ENCODE measurements at regions not wholly inside any gene's neighbourhood (a gene's known extent, or its start where the extent isn't known, plus 50 kb on each side); places are given as distances from the start of the nearest gene placed in this dataset.

DNA sequence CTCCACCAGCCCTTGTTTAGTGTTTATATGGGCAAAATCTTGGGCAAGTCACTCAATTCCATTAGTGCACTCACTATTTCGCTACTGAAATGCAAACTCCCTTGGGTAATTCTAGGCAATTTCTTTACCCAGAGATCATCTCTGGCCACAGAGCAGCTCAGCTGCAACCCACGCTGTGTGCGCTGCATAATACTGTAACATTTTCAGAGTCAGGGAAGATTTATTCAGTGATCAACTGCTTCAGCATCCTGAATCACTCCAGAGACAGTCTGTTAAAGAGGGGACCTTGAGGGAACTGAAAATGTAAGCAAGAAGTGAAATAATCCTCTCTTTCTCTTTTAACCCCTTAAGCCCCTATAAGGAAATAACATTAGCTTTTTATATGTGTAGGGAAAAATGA, 189.6 kb upstream of the FBXL4 start:
- no peak for DNase-seq

DNA sequence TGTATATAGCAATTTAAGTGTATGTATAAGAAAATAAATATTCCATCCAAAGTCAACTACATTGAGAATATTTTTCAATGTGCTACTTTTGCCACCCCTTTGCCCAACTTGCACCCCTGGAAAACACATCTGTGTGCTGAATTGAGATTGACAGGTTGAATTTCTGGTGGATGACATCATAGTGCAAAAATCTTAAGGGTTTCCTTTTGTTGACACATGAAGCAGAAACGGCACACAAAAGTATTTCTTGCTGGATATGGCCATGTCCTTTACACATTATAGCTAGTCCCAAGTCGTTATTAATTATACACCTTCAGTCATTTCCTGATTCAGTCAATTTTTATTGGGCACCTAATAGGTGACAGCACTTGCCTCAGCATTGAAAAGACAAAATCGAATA, 188.7 kb upstream of the FBXL4 start:
- no peak for DNase-seq

DNA sequence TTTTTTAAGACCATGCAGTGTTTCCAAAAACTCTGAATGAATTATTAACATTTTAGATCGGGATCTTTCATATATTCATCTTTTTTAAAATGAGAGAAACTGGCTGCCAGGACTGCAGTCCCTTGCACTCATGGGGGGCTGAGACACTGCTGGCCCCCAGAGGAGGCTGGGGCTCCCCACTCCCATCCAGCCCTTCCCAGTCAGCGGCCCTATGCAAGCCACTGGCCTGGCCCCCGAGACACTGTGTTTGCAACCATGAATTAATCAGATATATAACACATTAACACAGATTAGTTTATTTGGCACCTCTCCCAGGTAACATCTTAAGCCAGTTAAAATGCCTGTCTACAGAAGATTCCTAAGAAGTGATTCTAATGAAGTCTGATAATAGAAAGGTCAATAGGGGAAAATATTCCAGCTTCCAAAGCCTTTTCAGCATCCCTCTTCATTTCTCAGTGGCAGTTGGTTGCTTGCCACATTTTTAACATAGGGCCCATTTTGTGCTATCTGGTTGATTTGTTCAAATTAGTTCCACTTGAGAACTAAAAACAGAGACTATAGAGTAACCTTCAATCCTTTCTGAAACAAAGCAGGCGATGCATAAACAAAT, 184.4 kb upstream of the FBXL4 start:
- DNase-seq = no peak

DNA sequence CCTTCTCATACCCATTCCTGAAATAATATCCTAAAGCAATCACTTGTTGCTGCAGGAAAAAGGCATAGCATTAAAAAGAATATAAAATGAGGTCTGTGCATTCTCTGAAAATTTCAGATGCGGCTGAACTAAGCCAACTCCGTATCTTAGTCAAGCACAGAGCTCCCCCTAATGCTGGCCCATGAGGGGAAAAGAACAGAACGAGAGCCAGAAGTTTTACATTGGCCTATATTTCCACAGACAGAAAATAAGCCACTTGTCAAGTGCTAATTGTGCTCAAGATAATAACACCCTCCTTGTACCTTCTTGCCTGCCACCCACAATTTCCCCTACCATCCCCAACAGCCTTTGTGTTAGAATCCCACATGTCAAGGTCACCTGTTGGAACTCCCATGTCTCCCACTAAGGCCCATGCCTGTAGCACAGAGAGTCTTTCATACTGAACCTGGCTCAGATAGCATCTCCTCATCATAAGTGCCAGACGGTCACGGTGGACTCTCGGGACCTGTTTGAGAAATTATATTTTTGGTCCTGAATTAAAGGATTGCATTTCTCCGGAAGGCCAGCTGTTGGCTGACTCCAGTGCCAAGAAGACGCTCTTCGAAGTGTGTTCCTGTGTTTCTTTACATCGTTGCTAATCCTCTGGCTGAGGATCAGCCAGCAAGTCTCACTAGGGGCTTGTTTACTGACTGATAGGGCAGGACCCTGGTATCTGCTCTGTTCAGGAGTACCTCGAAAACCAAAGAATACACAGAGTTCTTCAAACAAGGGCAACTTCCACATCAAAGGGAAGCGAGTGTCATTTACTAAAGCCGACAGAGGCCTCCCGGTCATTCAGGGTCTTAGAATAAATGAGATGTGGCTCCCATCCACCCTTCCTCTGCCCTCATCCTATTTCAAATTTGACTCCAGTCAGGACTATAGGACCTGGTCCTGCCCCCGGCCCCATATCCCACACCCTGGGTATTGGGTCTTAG, 183.4 kb upstream of the FBXL4 start:
- DNase-seq = no peak

DNA sequence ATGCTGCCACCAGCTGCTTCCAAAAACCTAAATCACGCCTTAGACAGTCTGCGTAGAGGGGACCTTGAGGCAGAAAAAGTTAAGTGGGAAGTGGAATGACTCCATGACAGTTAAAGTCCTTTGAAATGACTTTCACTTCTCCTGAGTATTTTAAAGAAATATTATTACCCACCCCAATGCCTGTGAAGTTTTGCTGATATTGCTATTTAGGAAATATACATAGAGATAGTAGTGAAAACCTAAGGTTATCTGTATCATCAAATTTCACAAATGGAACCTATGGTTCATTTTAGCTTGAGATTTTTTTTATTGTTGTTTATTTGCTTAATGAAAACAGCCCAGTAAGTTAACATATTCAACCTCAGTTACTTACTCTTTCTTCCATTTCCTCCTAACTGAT, 182.1 kb upstream of the FBXL4 start:
- no peak for DNase-seq

DNA sequence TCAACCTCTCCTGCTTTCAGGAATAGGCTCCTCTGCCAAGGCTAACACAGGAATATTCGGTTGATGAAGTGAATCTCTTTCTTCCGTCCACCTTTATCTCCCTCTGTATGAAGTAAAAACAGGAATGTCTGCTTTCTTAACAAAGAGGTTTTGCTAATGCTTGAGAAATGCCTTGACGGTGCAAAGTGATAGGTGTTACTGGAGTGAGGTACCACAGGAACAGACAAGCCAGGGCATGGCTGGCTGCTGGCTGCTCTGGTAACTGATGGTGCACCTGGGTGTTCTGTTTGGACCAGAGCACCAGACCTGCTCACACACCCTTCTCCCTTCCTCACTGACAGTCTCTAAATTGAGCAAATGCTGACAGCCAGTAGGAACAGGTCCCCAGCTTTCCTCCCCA, 174.0 kb upstream of the FBXL4 start:
- DNase-seq = no peak

DNA sequence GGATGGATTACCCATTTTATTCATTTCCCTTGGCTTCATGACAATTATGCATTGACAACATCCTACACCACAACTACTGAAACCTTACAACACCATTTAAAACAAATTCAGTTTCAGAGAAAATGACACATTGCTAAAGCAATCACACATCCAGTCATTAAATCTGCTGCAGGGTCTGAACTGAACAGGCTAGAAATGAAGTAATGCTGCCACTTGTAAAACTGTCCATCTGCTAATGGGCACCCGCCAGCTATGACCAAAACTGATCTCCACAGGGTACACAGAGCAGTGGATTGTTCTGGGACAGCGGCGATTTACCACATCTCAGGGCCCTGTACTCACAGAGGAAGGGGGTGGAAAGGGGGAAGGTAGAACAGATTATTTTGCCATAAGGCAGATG, 172.9 kb upstream of the FBXL4 start:
- DNase-seq = no peak

DNA sequence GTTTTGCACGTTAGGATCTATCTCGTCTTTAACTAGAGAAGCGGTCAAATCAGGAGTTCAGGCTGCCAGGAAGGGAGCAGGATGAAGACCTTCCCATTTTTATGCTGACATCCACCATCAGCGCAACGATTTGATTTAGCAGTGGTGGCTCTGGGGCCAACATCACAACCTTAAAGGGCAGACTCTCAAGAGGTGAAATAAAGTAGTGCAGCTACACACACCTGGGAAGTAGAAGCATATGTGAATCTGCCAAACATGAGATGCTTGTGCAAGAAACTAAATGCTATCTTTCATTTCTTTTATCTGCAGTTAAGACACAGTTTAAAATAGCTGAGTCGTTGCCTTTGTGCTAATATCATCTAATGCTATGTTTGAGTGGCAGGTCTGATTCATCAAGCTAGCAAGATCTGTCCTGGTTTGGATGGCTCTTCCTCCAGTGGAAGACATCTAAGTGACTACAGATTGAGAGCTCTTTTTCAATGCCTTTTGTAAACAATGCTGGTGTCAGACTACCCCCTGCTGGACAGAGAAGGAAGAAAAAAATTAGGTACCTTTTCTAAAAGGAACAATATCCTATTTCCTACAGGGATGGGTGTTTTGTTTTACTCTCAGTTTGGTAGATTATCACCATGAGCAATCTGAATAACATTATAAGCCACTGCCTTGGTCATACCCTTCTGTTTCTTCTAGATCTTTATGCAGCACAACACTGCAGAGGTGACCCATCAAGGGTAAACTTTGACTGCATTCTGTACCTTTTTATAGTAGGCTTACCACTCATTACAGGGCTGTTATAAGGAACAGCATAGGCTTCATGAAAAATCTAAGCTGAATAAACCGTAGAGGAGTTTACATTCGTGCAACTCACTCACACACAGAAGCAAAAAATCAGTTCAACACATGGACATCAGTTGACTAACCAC, 171.6 kb upstream of the FBXL4 start:
- DNase-seq = no peak

DNA sequence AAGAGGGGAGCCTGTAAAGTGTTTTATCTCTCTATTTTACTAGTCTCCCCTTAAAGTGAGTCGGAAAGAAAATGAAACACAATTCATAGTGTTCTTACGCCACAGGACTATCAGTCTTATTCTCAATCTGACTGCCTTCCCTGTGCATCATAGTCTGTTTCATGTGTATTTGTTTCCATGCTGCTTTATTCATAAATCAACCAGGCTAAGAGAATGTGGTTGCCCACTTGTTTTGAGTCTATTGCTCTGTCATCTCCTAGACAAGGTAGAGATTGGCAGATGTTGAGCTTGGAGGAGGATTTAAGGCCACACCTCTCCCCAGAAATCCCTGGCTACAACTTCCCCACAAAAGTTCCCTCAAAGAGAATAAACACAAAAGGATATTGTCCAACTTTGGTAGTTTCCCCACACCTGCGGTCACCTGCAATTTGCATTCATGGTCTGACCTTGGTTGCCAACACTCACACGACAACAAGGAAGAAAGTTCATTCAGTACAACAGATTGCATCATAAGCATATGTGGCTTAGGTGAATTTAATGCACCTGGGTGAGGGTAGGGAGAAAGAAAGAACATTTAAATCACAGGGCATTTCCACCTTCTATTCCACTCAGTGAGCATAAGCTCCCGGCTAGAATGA, 167.1 kb upstream of the FBXL4 start:
- DNase-seq = no peak

DNA sequence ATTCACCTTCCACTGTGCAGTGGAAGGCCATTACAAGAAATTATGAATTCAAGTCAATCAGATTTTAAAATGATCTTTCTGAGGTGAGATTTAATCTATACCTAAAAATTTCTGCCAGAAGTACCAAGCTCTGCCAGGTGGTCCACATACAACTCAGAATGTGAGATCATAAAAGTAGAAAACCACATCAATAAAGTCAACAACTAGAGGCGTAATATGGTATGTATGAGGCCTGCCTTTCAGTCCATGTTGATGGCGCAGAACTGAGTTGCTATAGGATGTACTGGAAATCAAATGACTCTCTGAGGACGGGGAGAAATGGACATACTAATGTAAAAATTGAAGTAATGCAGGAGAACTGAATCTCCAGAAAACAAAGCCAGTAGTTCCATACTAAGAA, 163.8 kb upstream of the FBXL4 start:
- DNase-seq = no peak

DNA sequence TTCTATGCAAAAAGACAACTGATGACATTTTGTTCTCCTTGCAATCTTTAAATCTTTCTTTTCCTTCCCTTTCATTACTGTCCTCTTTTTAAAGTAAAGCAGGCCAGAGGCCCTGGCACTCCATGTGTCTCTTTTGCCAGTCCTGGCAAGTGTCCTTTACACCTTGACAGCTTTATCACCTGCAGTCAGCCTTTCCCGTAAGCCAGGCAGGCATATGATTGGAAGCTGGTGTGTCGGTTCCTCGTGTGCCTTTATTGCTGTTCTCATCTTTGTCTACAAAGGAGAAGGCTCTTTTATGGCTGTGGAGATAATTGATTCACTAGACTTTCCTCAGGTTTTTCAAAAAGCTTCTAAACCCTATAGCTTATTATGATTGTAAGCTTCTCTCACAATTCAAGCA, 162.3 kb upstream of the FBXL4 start:
- no peak for DNase-seq

DNA sequence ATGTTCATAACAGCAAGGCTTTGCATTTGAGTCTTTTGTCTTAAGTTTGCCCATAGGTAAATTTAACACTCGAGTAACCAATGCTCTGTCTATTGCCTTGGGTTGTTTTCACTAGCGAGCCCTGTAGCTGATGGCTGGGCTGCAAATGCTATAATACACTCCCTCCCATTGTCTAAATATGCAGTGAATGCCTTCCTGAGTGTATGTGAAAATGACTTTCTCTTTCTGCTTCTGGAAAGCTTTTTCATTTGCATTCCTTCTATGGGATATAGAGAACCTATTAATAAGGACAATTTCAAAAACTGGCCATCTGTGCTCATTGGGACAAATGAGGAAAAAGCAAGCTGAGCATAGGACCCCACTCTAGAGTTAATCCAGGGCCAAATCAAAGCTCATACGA, 156.5 kb upstream of the FBXL4 start:
- DNase-seq = no peak

DNA sequence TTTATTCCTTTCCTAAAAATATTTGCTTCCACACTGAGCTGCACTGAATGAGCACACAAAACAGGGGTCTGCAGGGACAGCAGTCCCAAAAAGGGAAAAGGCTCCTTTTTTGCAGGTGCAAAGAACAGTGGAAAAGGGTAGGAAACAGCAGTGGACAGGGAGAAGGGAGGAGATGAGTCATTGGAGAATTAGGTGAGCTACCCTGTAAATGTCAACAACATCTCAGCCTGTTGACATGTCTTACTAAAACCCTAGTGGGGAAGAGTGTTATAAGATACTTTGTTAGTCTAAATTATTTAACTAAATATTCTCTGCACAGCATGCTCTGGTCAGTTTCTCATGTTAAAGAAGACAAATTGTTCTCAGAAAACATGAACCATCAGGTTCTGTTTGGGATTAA, 151.5 kb upstream of the FBXL4 start:
- no peak for DNase-seq

DNA sequence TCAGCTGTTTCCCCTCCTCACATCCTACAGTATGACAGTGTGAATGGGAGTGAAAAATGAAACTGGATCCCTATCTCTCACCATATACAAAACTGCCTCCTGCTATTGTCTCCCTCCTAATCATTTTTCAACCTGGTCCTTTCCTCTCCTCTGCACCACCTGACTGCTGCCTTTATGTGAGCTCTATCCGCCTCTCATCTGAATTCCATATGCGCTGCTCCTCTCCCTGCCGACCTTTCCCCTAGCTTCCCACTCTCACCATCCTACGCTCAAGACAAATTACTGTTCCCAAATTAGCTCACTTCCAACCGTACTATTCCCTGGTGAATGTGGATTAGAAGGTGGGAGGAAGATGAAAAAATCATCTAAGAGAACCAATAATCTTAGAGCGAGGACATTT, 148.4 kb upstream of the FBXL4 start:
- no peak for DNase-seq

DNA sequence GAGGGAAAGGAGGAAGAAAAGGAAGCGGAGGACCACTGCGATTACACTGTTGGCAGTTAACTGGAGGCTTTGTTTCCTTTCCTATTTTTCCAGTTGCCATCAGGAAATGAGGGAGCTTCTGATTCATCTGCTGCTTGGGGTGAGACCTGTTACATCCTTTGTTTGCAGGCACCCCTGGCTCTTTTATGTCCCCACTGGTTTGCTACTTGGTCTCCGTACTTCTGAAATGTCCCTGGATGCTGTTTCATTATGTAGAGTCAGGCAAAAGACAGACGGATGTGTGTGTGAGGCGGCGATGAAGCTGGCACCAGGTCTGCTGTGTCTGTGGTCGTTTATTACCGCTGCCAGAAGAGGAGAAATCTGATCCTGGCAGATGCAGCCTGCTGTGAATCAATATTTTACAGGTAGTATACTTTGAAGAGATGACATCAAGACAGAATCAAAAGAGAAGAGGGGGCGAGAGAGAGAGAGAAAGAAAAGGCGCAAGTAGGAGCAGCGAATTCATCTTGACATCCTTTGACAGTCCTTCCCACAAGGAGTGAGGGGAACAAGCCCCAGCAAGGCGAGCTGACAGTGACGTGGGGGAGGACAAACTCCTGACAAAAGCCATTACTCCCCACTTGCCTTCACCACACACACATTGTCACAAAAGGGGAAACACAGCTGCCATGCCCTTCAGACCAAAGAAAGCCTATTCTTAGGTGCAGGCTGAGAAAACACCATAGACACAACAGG, 145.9 kb upstream of the FBXL4 start:
- no peak for DNase-seq

DNA sequence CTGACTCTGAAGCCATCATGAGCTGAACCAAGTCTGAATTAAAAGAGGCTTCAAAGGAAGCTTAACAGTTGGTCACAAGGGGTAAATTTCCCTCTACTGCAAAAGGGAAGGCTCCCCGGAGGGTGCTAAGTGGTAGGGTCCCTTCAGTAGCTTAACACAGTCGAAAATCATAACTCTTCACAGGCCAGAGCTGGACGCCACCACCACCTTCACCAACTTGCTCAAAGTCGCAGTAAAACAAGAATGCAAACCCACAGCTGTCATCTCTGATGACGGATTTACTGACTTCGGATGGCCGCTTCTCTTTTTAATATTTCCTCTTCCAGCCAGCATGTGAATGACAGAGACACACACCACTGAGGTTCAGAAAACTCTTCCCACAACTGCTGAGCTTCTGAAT, 144.7 kb upstream of the FBXL4 start:
- DNase-seq = no peak

DNA sequence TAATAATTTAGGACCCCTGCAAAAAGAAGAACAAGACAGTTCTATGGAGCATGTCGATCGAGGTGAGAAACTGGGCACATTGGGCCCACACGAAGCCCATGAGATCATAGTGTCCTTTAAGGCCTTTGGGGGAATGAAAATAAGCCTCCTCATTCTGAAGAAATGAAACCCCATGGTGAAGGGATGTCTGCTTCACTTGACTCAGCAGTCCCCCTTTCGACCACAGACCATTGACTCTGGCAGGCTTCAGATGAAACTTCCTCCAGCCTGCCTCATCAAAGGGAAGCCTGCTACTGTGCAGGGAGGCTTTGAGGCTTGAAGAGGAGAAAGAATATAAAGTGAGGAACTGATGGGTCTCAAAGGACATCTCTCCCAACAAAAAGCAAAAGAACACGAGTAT, 144.2 kb upstream of the FBXL4 start:
- no peak for DNase-seq

DNA sequence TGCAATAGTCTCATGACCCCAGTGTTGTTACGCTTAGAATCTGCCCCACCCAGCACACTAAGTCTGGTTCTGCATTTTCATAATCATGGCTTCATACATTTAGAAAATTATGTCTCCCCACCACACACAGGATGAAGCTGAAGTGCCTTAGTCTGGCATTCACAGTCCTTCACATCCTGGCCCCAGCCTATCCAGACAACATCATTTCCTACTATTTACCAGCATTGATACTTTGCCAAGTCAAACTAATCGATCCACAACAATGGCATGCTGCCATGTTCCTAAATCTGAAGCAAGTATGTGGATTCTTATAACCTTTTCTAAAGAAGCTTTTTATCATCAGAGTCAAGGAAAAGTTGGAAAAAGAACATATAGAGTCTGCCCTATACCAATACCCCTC, 132.4 kb upstream of the FBXL4 start:
- no peak for DNase-seq

DNA sequence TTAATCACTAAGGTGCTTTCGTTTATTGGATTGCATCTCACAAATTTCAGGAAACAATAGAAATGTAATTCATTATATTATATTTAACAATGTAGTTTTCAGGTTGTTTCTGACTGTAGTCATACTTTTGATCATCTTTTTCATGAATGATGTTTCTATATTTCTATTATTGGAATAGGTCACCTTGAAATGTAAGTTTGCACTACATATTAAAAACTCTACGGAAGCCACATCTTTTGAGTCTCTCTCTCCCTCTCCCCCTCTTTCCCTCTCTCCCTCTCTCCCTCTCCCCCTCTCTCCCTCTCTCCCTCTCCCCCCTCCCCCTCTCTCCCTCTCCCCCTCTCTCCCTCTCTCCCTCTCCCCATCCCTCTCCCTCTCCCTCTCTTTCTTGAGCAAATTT, 131.3 kb upstream of the FBXL4 start:
- no peak for DNase-seq

DNA sequence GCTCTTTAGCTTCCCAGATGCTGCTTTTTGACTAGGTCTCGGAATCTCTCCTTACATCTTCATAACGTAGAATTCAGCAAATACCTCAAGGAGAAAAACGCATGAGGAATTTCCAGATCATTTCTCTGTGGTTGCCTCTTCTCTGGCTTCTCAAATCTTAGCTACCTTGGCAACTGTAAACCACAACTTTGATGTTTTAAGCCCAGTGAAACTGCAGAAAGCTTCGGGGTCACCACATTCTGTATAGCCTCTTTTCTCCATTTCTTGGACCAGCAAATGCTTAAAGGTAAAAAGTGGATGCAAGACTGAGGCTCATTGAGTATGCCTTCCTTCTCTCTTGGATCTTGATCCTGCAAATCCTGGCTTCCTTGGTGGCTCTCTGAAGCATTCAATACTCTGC, 125.5 kb upstream of the FBXL4 start:
- no peak for DNase-seq

DNA sequence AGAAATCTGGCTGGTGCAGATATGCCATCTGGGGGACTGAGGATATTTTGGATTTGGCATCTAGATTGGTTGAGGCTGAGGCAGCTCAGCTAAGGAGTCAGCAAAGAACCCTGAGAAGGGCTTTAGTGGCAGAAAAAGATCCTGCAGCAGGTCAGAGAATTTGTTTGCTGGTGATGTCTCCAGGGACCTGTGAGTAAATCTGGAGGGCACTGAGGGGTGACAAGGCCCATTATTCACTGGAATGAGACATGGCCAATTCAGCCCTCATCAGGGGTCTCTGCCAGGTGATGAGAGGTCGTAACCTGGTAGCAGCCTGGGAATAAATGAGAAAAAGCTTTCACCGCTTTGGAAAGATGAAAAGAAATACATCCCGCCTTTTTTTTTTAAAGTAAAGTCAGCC, 118.3 kb upstream of the FBXL4 start:
- DNase-seq = no peak

DNA sequence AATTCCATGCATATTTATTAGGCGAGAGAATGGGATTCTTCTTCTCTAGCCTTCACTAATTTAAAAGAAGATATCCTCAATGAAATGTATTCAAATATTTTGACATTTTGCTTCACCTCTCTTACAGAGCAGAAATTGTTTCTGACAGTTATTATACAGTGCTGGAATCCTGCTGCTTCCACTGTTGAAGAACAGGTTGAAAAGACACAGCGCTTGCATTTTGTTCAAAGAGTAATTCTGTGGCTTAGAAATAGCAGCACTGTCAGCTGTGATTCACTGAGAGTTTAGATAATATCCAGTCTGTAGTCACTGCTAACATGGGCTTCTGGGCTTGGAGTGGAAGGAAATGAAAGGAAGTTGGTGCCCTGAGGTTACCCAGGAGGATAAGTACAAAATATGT, 117.1 kb upstream of the FBXL4 start:
- no peak for DNase-seq
